H54 (cell line): ENCODE measurements at regions not wholly inside any gene's neighbourhood (a gene's known extent, or its start where the extent isn't known, plus 50 kb on each side); places are given as distances from the start of the nearest gene placed in this dataset.

Experiments used
- DNase-seq: peaks from one replicate; pipeline ENCODE4 v3.0.0; 2011; ENCODE audit warnings: low spot score, mixed read lengths; ENCODE audit not compliant: insufficient read length
- FAIRE-seq: peaks from 3 replicates; lab custom pipeline; 2011; peaks lifted over from hg19 to GRCh38; lab: Jason Lieb, UNC
- POLR2A ChIP-seq: IDR thresholded peaks from 2 replicates; pipeline ENCODE4 v1.6.1; 2011; ENCODE audit warnings: low read depth, mild to moderate bottlenecking, low read length

DNA sequence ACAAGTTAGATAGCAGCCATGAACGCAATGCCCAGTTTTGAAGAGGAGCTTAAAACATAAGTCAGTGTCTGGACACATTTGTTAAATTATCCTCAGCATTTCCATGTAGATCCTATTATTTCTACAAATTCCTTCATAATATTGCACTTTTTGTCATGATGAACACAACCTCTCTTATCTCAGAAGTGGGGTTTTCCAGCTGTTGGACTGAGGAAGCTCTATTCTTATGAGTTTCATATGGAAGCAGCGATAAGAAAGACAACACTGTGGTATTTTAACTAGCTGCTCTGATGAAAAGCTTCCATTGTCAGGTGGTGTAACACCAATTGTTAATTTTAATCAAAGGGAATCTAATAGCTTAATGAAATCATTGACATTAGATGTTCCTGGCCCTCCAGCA lies 308.7 kb downstream of the GBA3 start:
- DNase-seq (no peak), FAIRE-seq (no peak)
- no peak for TF ChIP-seq POLR2A

DNA sequence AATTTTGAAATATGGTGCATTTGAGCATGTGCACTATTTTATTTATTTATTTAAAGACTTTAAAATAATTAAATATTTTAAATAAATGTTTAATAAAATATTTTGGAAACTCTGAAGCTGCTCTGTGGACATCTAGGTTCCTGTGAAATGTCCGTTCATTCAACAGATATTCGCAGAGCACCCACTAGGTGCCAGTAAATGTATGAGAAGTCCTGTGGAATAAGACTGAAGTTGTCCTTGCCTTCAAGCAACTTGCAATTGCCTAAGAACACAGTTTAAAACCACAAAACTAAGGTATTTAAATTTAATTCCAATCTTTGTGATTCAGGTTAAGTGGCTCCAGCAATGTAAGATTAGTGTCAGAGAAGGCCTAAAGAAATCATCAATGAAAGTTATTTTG lies 306.7 kb downstream of the GBA3 start:
- DNase-seq (no peak), FAIRE-seq (no peak)
- TF ChIP-seq POLR2A = no peak

DNA sequence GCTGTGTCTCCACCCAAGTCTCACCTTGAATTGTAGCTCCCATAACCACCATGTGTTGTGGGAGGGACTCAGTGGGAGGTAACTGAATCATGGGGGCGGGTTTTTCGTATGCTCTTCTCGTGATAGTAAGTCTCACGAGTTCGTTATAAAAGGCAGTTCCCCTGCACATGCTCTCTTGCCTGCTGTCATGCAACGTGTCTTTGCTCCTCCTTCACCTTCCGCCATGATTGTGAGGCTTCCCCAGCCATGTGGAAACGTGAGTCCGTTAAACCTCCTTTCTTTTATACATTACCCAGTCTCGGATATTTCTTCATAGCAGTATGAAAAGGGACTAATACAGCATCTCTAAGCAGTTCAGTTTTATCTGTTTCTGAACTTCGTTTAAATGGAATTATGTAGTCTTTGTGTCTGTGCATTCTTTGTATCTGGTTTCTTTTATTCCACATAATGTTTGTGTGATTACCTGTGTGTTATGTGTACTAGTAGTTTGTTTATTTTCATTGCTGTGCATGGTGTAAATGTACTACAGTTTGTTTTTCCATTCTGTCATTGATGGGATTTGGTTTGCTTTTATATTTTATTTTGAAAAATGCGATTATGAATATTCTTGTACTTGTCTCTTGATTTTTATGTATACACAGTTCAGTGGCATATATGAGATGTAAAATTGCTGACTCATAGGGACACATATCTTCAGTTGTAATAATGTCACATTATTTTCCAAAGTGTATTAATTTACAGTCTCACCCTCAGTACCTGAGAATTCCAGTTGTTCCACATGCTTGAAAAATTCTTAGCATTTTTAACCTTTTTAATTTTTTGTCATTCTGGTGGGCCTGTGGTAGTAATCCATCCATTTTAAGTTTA lies 304.9 kb downstream of the GBA3 start:
- TF ChIP-seq POLR2A = no peak
- FAIRE-seq (no peak), DNase-seq (no peak)

DNA sequence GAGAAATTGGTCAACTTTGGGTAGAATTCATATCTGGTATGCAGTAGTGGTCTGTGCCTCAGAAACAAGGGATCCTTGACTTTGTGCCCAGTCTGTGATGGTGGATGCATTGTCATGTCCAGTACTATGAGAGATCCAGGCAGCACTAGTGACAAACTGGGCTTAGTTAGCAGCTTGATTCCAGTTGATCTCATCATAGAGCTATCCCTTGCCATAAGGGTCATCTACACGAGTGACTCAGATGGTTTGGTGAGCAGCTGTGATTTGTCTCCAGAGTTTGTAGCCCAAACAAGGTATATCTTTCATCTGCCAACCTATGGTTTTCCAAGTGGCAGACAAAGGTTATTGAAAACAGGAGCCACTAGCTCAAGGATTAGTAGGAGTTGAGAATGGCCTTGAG lies 298.8 kb downstream of the GBA3 start:
- TF ChIP-seq POLR2A = no peak
- no peak for FAIRE-seq
- no peak for DNase-seq

DNA sequence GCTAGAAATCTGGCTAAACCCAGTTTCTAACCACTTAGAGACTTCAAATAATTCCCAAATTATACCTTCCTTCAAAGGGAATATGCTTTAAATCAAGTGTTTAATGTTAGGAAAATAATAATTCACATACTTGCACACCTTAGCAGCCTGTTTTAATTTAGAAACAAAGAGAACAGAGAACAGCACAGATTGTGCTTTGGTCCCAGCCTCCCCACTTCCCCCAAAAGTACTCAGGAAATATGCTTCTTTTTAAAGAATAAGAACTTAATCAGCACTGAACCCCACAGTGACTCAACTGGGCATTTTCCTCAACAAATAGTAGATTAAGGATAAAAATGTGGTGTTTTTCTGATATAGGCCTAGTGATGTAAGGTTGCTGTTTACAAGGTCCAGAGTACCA lies 295.8 kb downstream of the GBA3 start:
- no peak for TF ChIP-seq POLR2A
- no peak for FAIRE-seq
- DNase-seq = no peak

DNA sequence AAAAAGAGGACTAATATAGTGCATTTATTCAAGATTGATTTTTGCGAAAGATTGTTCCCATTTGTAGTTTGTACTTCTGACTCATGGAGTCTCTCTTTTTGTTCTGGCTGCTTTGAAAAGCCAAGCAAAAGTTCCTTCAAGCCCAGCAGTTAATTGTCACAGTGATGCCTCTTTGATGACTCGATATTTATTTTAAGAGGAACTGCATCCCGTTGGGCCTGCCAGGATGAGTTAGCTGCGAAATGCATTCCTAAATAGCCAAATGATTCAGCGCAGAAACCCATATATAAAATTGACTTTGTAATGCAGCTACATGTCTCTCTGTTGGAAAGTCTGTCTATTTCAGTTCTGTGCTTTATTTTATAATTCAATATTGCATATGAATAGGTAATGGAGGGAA lies 295.1 kb downstream of the GBA3 start:
- no peak for DNase-seq
- TF ChIP-seq POLR2A = no peak
- FAIRE-seq = no peak

DNA sequence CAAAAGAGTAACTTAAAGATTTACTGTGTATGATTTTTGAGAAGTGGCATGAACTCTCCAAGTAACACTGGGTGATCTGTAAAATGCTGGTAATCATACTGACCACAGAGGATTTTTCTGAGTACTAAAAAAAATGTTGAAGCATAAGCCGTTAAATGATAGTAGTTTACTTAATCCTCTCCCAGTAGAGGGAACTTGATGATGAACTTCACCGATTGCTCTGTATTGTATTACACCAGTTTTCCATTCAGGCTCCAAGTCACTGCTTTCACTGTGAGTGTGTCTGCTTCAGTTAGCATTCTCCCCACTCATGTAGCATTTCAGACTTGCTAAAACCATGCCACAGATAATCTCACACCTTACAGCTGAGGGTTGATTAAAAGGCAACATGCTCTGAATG lies 294.1 kb downstream of the GBA3 start:
- FAIRE-seq (peak; percentile 53), DNase-seq (no peak)
- TF ChIP-seq POLR2A = no peak

DNA sequence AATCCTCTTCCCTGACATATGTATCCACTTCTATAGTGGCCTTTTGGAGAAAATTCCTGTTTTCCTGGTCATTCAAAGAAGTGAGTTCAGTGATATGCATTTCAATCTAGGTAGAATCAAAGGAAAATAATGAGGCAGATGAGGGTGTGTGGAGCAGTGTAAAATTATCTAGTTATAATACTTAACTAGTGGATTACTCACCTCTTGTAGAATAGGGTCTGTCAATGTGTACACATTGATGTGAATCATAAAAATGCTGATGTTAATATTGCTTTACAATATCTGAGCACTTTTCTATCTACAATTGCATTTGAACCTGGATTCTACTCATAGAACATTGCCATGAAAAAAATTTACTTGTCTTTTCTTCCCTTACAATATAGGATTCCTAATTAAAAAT lies 293.5 kb downstream of the GBA3 start:
- DNase-seq (no peak), FAIRE-seq (no peak)
- TF ChIP-seq POLR2A = no peak

DNA sequence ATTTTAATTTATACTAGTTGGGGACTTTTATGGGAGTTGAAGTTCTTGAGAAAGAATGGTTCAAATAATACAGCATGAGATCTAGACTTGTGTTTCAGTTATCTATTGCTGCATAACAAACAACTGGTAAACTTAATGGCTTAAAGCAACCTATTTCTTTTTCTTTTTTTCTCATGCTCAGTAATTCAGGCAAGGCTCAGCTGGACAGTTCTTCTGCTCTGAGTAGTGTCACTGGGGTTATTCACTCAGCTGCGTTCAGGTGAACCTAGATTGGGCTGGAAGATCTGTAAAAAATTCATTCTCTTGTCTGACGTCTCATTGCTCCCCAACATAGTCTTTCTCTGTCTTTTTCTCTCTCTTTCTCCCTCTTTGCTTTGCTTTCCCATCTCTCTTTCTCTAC lies 291.7 kb downstream of the GBA3 start:
- no peak for FAIRE-seq
- no peak for TF ChIP-seq POLR2A
- no peak for DNase-seq

DNA sequence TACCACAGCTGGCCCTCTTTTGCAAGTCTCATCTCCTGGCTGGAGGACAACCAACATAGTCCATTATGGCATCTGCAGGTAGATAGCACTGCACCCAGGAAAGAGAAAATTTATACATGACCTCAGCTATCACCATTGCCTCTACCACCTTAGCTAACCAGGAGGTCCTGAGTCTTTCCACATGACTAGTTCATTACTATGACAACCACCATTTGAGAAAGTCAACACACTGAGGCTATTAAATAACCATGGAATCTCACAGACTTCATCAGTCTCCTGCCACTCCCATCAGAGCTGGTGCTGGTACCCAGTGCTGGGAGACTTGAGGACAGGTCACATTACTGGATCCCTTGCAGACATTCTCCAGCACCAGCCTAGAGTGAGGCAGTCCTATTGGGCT lies 285.9 kb downstream of the GBA3 start:
- DNase-seq (no peak), FAIRE-seq (no peak)

DNA sequence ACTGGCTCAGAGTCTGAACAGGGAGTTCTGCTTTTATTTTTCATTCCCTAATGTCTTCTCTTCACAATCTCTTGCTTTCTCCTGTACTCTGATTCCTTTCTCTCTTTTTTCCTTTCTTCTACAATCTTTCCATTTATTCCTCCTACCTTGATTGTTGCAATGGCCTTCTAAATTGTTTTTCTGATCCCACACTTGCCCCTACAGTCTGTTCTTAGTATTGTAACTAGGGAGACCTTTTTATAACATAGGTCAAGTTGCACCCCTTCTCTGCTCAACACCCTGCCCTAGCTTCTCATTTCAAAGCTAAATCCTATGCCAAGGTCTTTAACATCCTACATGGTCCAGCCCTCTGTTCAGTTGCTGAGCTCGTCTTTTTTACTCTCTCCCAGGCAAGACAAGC lies 277.9 kb downstream of the GBA3 start:
- no peak for DNase-seq
- TF ChIP-seq POLR2A = no peak
- FAIRE-seq = no peak

More for the DNA sequence above, 285.9 kb downstream of the GBA3 start:
- TF ChIP-seq POLR2A = no peak

DNA sequence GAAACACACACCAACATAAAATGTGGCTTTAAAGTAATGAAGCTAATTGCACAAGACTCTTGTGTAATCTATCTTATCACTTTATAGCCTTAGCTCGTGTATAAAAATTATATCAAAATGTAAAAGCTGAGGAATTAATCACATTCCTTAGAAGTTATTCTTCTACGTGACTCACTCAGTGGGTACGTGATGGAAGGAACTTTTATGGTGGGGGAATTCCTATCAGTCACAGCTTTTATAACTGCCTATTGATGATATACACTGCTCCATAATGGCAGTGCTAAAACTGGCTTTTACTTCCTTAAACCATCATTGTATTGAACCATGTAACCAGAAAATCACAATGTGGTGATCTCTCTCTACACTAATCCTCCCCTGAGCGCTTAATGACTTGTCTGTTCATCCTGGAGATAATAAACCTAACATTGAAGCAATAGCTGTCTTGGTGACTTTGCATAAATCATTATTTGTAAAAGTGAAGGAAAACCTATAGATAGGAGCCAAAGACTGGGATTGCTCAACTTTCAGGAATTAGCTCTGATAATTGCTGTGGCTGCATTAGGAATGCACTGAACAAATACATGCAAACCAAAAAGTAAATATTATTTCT lies 276.7 kb downstream of the GBA3 start:
- FAIRE-seq = peak; percentile 93
- TF ChIP-seq POLR2A = no peak
- DNase-seq = no peak

DNA sequence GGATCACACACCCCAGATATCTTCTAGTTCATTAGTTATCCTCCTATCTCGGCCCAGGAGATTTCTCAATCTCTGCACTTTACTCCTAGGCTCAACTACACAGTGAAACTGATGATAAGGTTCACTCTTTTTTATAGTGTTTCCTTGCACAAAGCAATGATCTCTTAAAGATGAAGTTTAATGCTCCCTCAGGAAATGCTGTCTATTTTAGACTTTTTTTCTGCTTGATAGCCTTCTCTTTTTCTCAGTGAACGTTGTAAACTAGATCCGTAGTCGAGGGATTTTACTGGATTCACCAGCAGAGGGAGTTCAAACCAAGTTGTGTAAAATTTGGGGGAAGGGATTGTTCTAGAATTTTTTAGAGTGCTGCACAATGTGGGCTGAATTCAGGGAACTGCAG lies 269.6 kb downstream of the GBA3 start:
- FAIRE-seq (no peak), DNase-seq (no peak)
- no peak for TF ChIP-seq POLR2A

DNA sequence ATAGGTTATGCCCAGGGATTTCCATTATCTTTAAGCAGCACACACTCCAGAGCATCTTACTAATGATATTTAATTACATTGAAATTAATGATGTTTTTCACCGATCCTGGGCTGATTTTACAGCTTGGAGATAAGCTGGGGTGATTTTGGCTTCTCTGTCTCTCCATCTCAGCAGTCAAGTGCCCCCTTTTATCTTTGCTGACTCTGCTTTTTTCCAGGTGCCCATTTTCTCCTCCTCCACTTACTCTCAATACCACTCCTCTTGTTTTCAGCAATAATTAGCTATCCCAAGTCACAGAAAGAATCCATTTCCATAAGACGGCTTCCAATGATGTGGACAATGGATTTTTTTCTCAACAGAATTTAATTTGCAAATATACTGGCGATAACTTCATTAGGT lies 266.7 kb downstream of the GBA3 start:
- DNase-seq = no peak
- FAIRE-seq = no peak
- TF ChIP-seq POLR2A = no peak
